ENCODE measurements at regions not wholly inside any gene's neighbourhood (a gene's known extent, or its start where the extent isn't known, plus 50 kb on each side); places are given as distances from the start of the nearest gene placed in this dataset.
A peak's percentile ranks its signal among the peaks of the same experiment; 100 is the strongest.

GRCh38 chr22:33221568-33221967 is 163.4 kb upstream of the SYN3 start:
- Histone ChIP-seq H3K9me3 (ENCODE audit: control extremely low read depth in 1 of 5, control insufficient read depth in 4 of 5, insufficient read depth in 2 of 5, low read depth in 1 of 5, low read length in 4 of 5) (peaks cover 0 to 3% (median 1%) of the 10 kb centered on the region in 5 experiments), H3K27ac (ENCODE audit: insufficient read depth in 1 of 2, low read depth in 1 of 2, low read length in 2 of 2, poor library complexity in 1 of 2, severe bottlenecking in 2 of 2) (no peak overlapping the region), H3K36me3 (ENCODE audit: control insufficient read depth in 4 of 4, insufficient read depth in 4 of 4, low read length in 3 of 4) (no peaks in the 10 kb centered on the region), H3K4me3 (ENCODE audit: control insufficient read depth in 1 of 7, extremely low read depth in 1 of 7, insufficient read depth in 4 of 7, low read depth in 2 of 7, low read length in 6 of 7) (no peak overlapping the region), H3K4me1 (ENCODE audit: control extremely low read depth in 1 of 4, control insufficient read depth in 4 of 4, insufficient read depth in 4 of 4, low read length in 3 of 4) (no peaks in the 10 kb centered on the region), H3K27me3 (replicated peaks in 2 of 5; ENCODE audit: control insufficient read depth in 4 of 5, insufficient read depth in 5 of 5, low read length in 4 of 5) (peaks cover 0 to 5% (median 4%) of the 10 kb centered on the region in 5 experiments)
- POLR2A ChIA-PET: no interaction called here
- DNase-seq: no peak
- 92% methylated on average over 3 of the region's 3 CpGs for WGBS (ENCODE audit: insufficient coverage)
- CTCF ChIA-PET: no interaction called here

GRCh38 chr22:33220476-33221080 is 162.4 kb upstream of the SYN3 start:
- H3K27me3 ChIP-seq (replicated peaks in 2 of 5; ENCODE audit: control insufficient read depth in 4 of 5, insufficient read depth in 5 of 5, low read length in 4 of 5): peaks cover 0 to 5% (median 4%) of the 10 kb centered on the region in 5 experiments
- H3K4me3 ChIP-seq (ENCODE audit: control insufficient read depth in 1 of 7, extremely low read depth in 1 of 7, insufficient read depth in 4 of 7, low read depth in 2 of 7, low read length in 6 of 7): no peak overlapping the region
- no peak for DNase-seq
- POLR2A ChIA-PET: no interaction called here
- H3K9me3 ChIP-seq (ENCODE audit: control extremely low read depth in 1 of 5, control insufficient read depth in 4 of 5, insufficient read depth in 2 of 5, low read depth in 1 of 5, low read length in 4 of 5): no peaks in the 10 kb centered on the region
- no peak overlapping the region for H3K27ac ChIP-seq (ENCODE audit: insufficient read depth in 1 of 2, low read depth in 1 of 2, low read length in 2 of 2, poor library complexity in 1 of 2, severe bottlenecking in 2 of 2)
- CTCF ChIA-PET: no interaction called here
- 100% methylated on average over 4 of the region's 5 CpGs for WGBS (ENCODE audit: insufficient coverage)
- no peaks in the 10 kb centered on the region for H3K36me3 ChIP-seq (ENCODE audit: control insufficient read depth in 4 of 4, insufficient read depth in 4 of 4, low read length in 3 of 4)
- no peaks in the 10 kb centered on the region for H3K4me1 ChIP-seq (ENCODE audit: control extremely low read depth in 1 of 4, control insufficient read depth in 4 of 4, insufficient read depth in 4 of 4, low read length in 3 of 4)

- WGBS (ENCODE audit: insufficient coverage): 100% methylated on average over 4 of the region's 8 CpGs
- peaks cover 0 to 5% (median 4%) of the 10 kb centered on the region in 5 experiments for H3K27me3 ChIP-seq (replicated peaks in 2 of 5; ENCODE audit: control insufficient read depth in 4 of 5, insufficient read depth in 5 of 5, low read length in 4 of 5)
- no peak for DNase-seq
- CTCF ChIA-PET: no interaction called here
- H3K27ac ChIP-seq (ENCODE audit: insufficient read depth in 1 of 2, low read depth in 1 of 2, low read length in 2 of 2, poor library complexity in 1 of 2, severe bottlenecking in 2 of 2): no peak overlapping the region
- no peaks in the 10 kb centered on the region for H3K36me3 ChIP-seq (ENCODE audit: control insufficient read depth in 4 of 4, insufficient read depth in 4 of 4, low read length in 3 of 4)
- POLR2A ChIA-PET: no interaction called here
- H3K4me1 ChIP-seq (ENCODE audit: control extremely low read depth in 1 of 4, control insufficient read depth in 4 of 4, insufficient read depth in 4 of 4, low read length in 3 of 4): no peaks in the 10 kb centered on the region
- H3K4me3 ChIP-seq (ENCODE audit: control insufficient read depth in 1 of 7, extremely low read depth in 1 of 7, insufficient read depth in 4 of 7, low read depth in 2 of 7, low read length in 6 of 7): no peak overlapping the region
- no peaks in the 10 kb centered on the region for H3K9me3 ChIP-seq (ENCODE audit: control extremely low read depth in 1 of 5, control insufficient read depth in 4 of 5, insufficient read depth in 2 of 5, low read depth in 1 of 5, low read length in 4 of 5)
Observed at GRCh38 chr22:33219648-33220384, 161.6 kb upstream of the SYN3 start.

GRCh38 chr22:33213383-33214075 is 155.3 kb upstream of the SYN3 start:
- Histone ChIP-seq H3K4me3 (ENCODE audit: control insufficient read depth in 1 of 7, extremely low read depth in 1 of 7, insufficient read depth in 4 of 7, low read depth in 2 of 7, low read length in 6 of 7) (no peak overlapping the region), H3K4me1 (ENCODE audit: control extremely low read depth in 1 of 4, control insufficient read depth in 4 of 4, insufficient read depth in 4 of 4, low read length in 3 of 4) (no peaks in the 10 kb centered on the region), H3K9me3 (ENCODE audit: control extremely low read depth in 1 of 5, control insufficient read depth in 4 of 5, insufficient read depth in 2 of 5, low read depth in 1 of 5, low read length in 4 of 5) (no peaks in the 10 kb centered on the region), H3K27me3 (replicated peaks in 2 of 5; ENCODE audit: control insufficient read depth in 4 of 5, insufficient read depth in 5 of 5, low read length in 4 of 5) (peaks cover 0 to 6% (median 0%) of the 10 kb centered on the region in 5 experiments), H3K27ac (ENCODE audit: insufficient read depth in 1 of 2, low read depth in 1 of 2, low read length in 2 of 2, poor library complexity in 1 of 2, severe bottlenecking in 2 of 2) (no peak overlapping the region), H3K36me3 (ENCODE audit: control insufficient read depth in 4 of 4, insufficient read depth in 4 of 4, low read length in 3 of 4) (no peaks in the 10 kb centered on the region)
- 99% methylated on average over 10 of the region's 15 CpGs for WGBS (ENCODE audit: insufficient coverage)
- POLR2A ChIA-PET: no interaction called here
- CTCF ChIA-PET: interaction anchor here (1.0 kb wide), 1 partner anchor 195 kb away, joined by 3 read pairs; no protein-coding TSS in a partner anchor
- no peak for DNase-seq

- ChIA-PET POLR2A (no interaction called here), CTCF (interaction anchor here (0.9 to 2.5 kb wide), 4 partner anchors 31 to 332 kb away, joined by 3 to 17 read pairs (median 5); no protein-coding TSS in a partner anchor)
- 55% methylated on average over 17 of the region's 21 CpGs for WGBS (ENCODE audit: insufficient coverage)
- H3K4me1 ChIP-seq (ENCODE audit: control extremely low read depth in 1 of 4, control insufficient read depth in 4 of 4, insufficient read depth in 4 of 4, low read length in 3 of 4): no peaks in the 10 kb centered on the region
- DNase-seq: peak; percentile 29 to 60 (median 53)
- peaks cover 0 to 7% (median 3%) of the 10 kb centered on the region in 5 experiments for H3K27me3 ChIP-seq (replicated peaks in 2 of 5; ENCODE audit: control insufficient read depth in 4 of 5, insufficient read depth in 5 of 5, low read length in 4 of 5)
- H3K4me3 ChIP-seq (ENCODE audit: control insufficient read depth in 1 of 7, extremely low read depth in 1 of 7, insufficient read depth in 4 of 7, low read depth in 2 of 7, low read length in 6 of 7): no peak overlapping the region
- no peaks in the 10 kb centered on the region for H3K36me3 ChIP-seq (ENCODE audit: control insufficient read depth in 4 of 4, insufficient read depth in 4 of 4, low read length in 3 of 4)
- no peaks in the 10 kb centered on the region for H3K9me3 ChIP-seq (ENCODE audit: control extremely low read depth in 1 of 5, control insufficient read depth in 4 of 5, insufficient read depth in 2 of 5, low read depth in 1 of 5, low read length in 4 of 5)
- no peak overlapping the region for H3K27ac ChIP-seq (ENCODE audit: insufficient read depth in 1 of 2, low read depth in 1 of 2, low read length in 2 of 2, poor library complexity in 1 of 2, severe bottlenecking in 2 of 2)
Observed at GRCh38 chr22:33209930-33210784, 152.0 kb upstream of the SYN3 start.

- Histone ChIP-seq H3K9me3 (ENCODE audit: control extremely low read depth in 1 of 5, control insufficient read depth in 4 of 5, insufficient read depth in 2 of 5, low read depth in 1 of 5, low read length in 4 of 5) (no peaks in the 10 kb centered on the region), H3K4me3 (ENCODE audit: control insufficient read depth in 1 of 7, extremely low read depth in 1 of 7, insufficient read depth in 4 of 7, low read depth in 2 of 7, low read length in 6 of 7) (no peak overlapping the region), H3K4me1 (ENCODE audit: control extremely low read depth in 1 of 4, control insufficient read depth in 4 of 4, insufficient read depth in 4 of 4, low read length in 3 of 4) (no peaks in the 10 kb centered on the region), H3K36me3 (ENCODE audit: control insufficient read depth in 4 of 4, insufficient read depth in 4 of 4, low read length in 3 of 4) (no peaks in the 10 kb centered on the region), H3K27me3 (replicated peaks in 2 of 5; ENCODE audit: control insufficient read depth in 4 of 5, insufficient read depth in 5 of 5, low read length in 4 of 5) (peaks cover 0 to 38% (median 6%) of the 10 kb centered on the region in 5 experiments), H3K27ac (ENCODE audit: insufficient read depth in 1 of 2, low read depth in 1 of 2, low read length in 2 of 2, poor library complexity in 1 of 2, severe bottlenecking in 2 of 2) (no peak overlapping the region)
- CTCF ChIA-PET: interaction anchor here (1.0 to 1.1 kb wide), 2 partner anchors 186 to 191 kb away, joined by 3 to 6 read pairs; no protein-coding TSS in a partner anchor
- no peak for DNase-seq
- POLR2A ChIA-PET: no interaction called here
- WGBS (ENCODE audit: insufficient coverage): 23% methylated on average over 1 of the region's 1 CpG
Observed at GRCh38 chr22:33204408-33204807, 146.2 kb upstream of the SYN3 start.
